ENCODE measurements at regions not wholly inside any gene's neighbourhood (a gene's known extent, or its start where the extent isn't known, plus 50 kb on each side); places are given as distances from the start of the nearest gene placed in this dataset.
"Not testable (repeated sequence)": the region's sequence is repeated elsewhere in the genome, so short reads cannot be mapped to it uniquely, and the experiment has no call there.

- DNase-seq (ENCODE audit: low spot score): no peak
- no peak for TF ChIP-seq CTCF (IDR thresholded peaks at IDR 0.05; ENCODE audit: extremely low read depth, missing control alignments)
Measured at GRCh38 chr2:33924586-33925169, 325.6 kb upstream of the FAM98A start.

- TF ChIP-seq CTCF (IDR thresholded peaks at IDR 0.05; ENCODE audit: extremely low read depth, missing control alignments): no peak
- DNase-seq (ENCODE audit: low spot score): no peak
Measured at GRCh38 chr2:33917252-33917651, 318.2 kb upstream of the FAM98A start.

DNA sequence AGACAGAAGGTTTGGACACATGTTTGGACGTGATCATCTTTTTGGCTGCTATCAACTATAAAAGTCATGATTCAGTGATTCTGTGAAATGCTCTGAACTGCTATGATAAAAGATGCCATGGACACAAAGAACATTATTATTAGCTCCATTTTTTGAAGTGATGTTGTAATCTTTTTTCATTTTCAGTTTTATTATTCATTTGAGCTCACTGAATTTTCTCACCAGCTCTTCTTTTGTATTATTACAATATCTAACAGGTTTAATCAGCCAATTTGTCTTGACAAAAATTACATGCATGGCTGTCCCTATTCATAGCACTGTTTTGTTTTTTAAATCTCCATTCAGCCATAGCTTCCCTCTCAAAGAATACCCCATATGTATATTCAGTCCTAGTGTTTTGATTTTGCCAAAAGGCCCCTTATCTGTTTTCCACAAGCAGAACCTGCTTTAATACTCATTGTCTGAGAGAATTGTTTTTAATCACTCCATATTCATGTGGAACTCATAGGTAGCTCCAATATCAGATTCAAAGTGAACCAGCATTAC is 314.0 kb upstream of the FAM98A start:
- TF ChIP-seq CTCF (IDR thresholded peaks at IDR 0.05; ENCODE audit: extremely low read depth, missing control alignments): no peak
- no peak for DNase-seq (ENCODE audit: low spot score)

DNA sequence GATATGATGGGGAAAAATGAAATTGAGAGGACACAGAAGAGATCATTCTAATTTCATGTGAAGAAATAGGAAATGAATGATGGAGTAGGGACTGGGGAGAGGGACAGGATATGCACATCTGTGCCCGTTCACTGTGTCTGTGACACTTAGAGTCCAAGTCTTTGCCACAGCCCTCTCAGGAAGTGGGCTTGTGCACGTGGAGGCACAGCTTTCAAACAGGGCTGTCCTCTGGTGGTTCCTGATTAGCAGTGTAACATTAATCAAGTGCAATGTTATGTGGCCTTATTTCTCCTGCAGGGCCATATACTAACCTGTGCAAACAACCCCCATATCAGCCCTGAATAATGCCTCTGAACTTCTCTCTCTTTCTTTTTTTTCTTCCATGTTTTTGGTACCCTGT is 312.2 kb upstream of the FAM98A start:
- no peak for DNase-seq (ENCODE audit: low spot score)
- no peak for TF ChIP-seq CTCF (IDR thresholded peaks at IDR 0.05; ENCODE audit: extremely low read depth, missing control alignments)

- no peak for TF ChIP-seq CTCF (IDR thresholded peaks at IDR 0.05; ENCODE audit: extremely low read depth, missing control alignments)
Measured at GRCh38 chr2:33909945-33910695, 311.0 kb upstream of the FAM98A start.

DNA sequence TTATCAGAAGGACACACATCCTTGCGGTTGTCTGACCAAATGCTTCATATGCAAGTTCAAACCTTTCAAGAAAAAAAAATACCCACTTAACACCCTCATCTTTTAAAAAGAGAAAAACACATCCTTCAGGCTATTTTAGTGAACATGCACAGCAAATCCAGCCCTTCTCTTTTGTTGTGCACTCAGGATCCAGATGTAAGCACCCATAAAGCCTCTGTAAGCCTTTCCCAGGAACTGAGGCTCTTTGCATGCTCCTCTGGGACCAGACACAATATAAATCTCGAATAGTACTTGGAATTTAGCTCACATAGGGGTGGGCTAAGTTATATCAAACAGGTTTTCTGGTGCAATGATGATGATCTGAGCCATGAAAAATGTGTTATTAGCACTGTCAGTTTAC is 308.8 kb upstream of the FAM98A start:
- TF ChIP-seq CTCF (IDR thresholded peaks at IDR 0.05; ENCODE audit: extremely low read depth, missing control alignments): no peak
- no peak for DNase-seq (ENCODE audit: low spot score)

More at GRCh38 chr2:33909945-33910695, 311.0 kb upstream of the FAM98A start:
- no peak for DNase-seq (ENCODE audit: low spot score)

DNA sequence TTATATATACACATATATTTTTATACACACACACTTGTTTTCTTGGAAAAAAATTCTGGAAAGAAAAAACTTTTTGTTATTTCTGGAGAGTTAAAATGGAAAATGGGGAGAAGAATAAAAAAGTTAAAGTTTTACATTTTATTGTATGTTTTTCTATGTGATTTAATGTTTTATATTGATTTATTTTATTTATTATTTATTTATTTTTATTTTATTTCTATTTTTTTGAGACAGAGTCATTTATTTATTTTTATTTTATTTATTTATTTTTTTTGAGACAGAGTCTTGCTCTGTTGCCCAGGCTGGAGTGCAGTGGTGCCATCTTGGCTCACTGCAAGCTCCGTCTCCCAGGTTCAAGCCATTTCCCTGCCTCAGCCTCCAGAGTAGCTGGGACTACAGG is 307.0 kb upstream of the FAM98A start:
- not testable (repeated sequence) for DNase-seq (ENCODE audit: low spot score)
